ENCODE measurements at regions not wholly inside any gene's neighbourhood (a gene's known extent, or its start where the extent isn't known, plus 50 kb on each side); places are given as distances from the start of the nearest gene placed in this dataset.

DNA sequence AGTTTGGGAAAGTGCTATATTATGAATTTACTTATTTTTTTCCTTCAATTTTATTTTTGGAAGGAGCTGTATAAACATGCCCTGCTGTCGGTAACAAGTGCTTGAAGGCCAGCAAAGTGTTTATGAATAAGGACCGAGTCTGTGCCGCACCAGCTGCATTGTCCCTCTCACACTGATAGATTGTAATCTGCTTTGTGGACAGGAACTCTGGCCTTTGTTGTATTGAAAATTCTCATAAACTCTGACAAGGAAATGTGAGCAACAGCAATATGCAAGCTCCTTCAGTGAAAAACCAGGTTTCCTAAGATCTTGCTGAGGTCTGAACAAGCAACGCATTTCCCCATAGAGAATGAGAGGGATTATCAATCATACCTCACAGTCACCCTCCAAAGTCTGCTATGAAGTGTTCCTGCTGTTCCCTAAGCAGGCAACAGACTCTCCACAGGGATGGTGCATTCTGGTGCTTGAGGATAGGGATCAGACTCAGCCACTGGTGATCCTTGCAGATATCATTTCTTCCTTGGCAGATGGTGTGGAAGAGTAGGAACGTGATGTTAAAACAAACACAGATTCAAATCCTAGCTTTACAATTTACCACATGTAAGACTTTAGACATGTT lies 109.6 kb downstream of the KCNJ2 start:
- TF ChIP-seq, protein P1, sequence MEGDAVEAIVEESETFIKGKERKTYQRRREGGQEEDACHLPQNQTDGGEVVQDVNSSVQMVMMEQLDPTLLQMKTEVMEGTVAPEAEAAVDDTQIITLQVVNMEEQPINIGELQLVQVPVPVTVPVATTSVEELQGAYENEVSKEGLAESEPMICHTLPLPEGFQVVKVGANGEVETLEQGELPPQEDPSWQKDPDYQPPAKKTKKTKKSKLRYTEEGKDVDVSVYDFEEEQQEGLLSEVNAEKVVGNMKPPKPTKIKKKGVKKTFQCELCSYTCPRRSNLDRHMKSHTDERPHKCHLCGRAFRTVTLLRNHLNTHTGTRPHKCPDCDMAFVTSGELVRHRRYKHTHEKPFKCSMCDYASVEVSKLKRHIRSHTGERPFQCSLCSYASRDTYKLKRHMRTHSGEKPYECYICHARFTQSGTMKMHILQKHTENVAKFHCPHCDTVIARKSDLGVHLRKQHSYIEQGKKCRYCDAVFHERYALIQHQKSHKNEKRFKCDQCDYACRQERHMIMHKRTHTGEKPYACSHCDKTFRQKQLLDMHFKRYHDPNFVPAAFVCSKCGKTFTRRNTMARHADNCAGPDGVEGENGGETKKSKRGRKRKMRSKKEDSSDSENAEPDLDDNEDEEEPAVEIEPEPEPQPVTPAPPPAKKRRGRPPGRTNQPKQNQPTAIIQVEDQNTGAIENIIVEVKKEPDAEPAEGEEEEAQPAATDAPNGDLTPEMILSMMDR (IDR thresholded peaks at IDR 0.05; ENCODE audit: low read length): no peak
- TF ChIP-seq EZH2 (IDR thresholded peaks at IDR 0.05; ENCODE audit: borderline replicate concordance, low read length): no peak

Measured in OCI-LY1 (cell line).